ENCODE measurements at regions not wholly inside any gene's neighbourhood (a gene's known extent, or its start where the extent isn't known, plus 50 kb on each side); places are given as distances from the start of the nearest gene placed in this dataset.
A peak's percentile ranks its signal among the peaks of the same experiment; 100 is the strongest.

DNA sequence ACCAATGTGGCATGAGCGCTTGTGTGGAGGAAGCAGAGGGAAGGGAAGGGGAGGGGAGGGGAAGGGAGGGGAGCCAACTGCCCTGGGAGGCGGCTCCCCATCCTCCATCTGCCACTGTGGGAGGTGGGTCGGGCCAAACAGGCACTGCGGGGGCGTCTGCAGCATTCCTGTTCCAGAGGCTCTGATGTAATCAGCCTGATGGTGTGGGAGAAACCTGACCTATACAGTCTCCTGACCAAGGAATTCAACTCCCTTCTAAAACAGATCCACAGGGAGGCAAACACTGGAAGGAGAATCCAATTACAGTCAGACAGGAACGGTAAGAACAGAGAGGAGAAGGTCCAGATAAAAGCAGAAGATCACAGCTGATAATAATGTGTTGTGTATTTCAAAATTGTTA, 88.8 kb downstream of the CD8B2 start:
- no peak for TF ChIP-seq CTCF (IDR thresholded peaks at IDR 0.05)
- CTCF ChIA-PET: interaction anchor here (0.6 to 1.6 kb wide), 4 partner anchors 9 to 1655 kb away, joined by 3 to 4 read pairs (median 4); no protein-coding TSS in a partner anchor
- ATAC-seq (no peak), FAIRE-seq (no peak), DNase-seq (ENCODE audit: low read depth in 1 of 2, low spot score in 1 of 2) (no peak)
- Histone ChIP-seq H3K4me3 (no peak overlapping the region), H3K9me3 (no peaks in the 10 kb centered on the region), H3K4me1 (no peaks in the 10 kb centered on the region), H3K4me2 (no peak overlapping the region), H3K27ac (no peak overlapping the region)
- 22% methylated on average over 6 of the region's 6 CpGs for WGBS (ENCODE audit: missing lambda C conversion rate)
- POLR2A ChIA-PET: no interaction called here

DNA sequence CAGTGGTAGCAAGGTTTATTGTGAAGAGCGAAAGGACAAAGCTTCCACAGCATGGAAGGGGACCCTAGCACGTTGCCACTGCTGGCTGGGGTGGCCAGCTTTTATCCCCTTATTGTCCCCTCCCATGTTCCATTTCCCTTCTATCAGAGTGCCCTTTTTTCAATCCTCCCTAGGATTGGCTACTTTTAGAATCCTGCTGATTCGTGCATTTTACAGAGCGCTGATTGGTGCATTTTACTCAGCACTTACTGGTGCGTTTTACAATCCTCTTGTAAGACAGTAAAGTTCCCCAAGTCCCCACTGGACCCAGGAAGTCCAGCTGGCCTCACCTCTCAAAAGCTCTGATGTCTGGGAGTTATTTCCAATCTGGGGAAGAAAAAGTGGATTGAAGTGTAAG, 90.1 kb downstream of the CD8B2 start:
- H3K9me3 ChIP-seq: no peaks in the 10 kb centered on the region
- no peak overlapping the region for H3K27ac ChIP-seq
- ChIA-PET POLR2A (no interaction called here), CTCF (interaction anchor here (0.5 to 1.6 kb wide), 5 partner anchors 8 to 19 kb away, joined by 3 to 4 read pairs (median 3); no protein-coding TSS in a partner anchor)
- H3K4me3 ChIP-seq: no peak overlapping the region
- DNase-seq (ENCODE audit: low read depth in 1 of 2, low spot score in 1 of 2) (no peak), FAIRE-seq (no peak), ATAC-seq (no peak)
- TF ChIP-seq MAFK (IDR thresholded peaks at IDR 0.05; ENCODE audit: partially characterized antibody) (peak; percentile 65), REST (IDR thresholded peaks at IDR 0.05) (no peak)
- H3K4me2 ChIP-seq: no peak overlapping the region
- 54% methylated on average over 5 of the region's 5 CpGs for WGBS (ENCODE audit: missing lambda C conversion rate)
- H3K4me1 ChIP-seq: no peaks in the 10 kb centered on the region; the same call in 2 of the 3 replicates

DNA sequence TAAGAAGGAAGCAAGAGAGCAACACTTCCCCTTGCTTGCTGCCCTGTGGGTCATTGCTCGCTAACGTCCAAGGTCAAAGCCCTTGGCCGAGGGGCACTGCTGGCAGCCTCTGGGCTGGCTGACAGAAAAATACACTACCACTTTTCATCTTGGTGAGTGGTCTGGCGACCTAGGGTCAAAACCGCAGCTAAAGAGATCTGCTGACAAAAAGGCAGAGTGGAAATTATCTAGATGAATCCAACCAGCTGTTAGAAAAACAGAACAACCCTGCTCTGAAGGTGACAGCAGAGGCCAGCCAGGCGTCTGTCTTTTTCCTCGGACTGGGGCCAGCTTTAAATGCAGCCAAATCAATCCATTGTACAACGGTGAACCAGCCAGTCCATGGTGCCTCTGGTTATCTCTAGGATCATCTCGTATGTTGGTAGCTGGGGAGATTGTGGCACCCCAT, 92.6 kb downstream of the CD8B2 start:
- H3K4me3 ChIP-seq: no peak overlapping the region
- ATAC-seq (no peak), FAIRE-seq (no peak), DNase-seq (ENCODE audit: low read depth in 1 of 2, low spot score in 1 of 2) (no peak)
- TF ChIP-seq ESRRA (IDR thresholded peaks at IDR 0.05; ENCODE audit: borderline replicate concordance, low read length) (no peak), ZFP36 (IDR thresholded peaks at IDR 0.05; ENCODE audit: borderline replicate concordance, partially characterized antibody) (no peak), RAD21 (conservative IDR thresholded peaks at IDR 0.05 in 1 of 2, IDR thresholded peaks at IDR 0.05 in 1 of 2) (no peak), EHF (CRISPR knock-in tag; IDR thresholded peaks at IDR 0.05) (no peak), CTCF (IDR thresholded peaks at IDR 0.05) (no peak), HOXB5 (CRISPR knock-in tag; IDR thresholded peaks at IDR 0.05) (no peak), HDAC2 (IDR thresholded peaks at IDR 0.05) (no peak), FOSL2 (IDR thresholded peaks at IDR 0.05) (no peak), FOSL2 (CRISPR knock-in tag; IDR thresholded peaks at IDR 0.05) (no peak), MAZ (IDR thresholded peaks at IDR 0.05; ENCODE audit: borderline replicate concordance, low read depth, low read length) (no peak), REST (IDR thresholded peaks at IDR 0.05) (no peak), MAFK (IDR thresholded peaks at IDR 0.05; ENCODE audit: partially characterized antibody) (no peak), GATA3 (IDR thresholded peaks at IDR 0.05; ENCODE audit: borderline replicate concordance) (no peak), TFCP2L1 (CRISPR knock-in tag; IDR thresholded peaks at IDR 0.05) (no peak), TP53 (CRISPR knock-in tag; IDR thresholded peaks at IDR 0.05) (no peak), RARB (CRISPR knock-in tag; IDR thresholded peaks at IDR 0.05) (no peak), CBX2 (IDR thresholded peaks at IDR 0.05; ENCODE audit: borderline replicate concordance, low read depth) (no peak), CHD4 (IDR thresholded peaks at IDR 0.05; ENCODE audit: borderline replicate concordance) (no peak)
- TF ChIP-seq, protein P1, sequence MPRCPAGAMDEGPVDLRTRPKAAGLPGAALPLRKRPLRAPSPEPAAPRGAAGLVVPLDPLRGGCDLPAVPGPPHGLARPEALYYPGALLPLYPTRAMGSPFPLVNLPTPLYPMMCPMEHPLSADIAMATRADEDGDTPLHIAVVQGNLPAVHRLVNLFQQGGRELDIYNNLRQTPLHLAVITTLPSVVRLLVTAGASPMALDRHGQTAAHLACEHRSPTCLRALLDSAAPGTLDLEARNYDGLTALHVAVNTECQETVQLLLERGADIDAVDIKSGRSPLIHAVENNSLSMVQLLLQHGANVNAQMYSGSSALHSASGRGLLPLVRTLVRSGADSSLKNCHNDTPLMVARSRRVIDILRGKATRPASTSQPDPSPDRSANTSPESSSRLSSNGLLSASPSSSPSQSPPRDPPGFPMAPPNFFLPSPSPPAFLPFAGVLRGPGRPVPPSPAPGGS (IDR thresholded peaks at IDR 0.05): no peak
- H3K4me1 ChIP-seq: peaks cover 2% of the 10 kb centered on the region; the same call in 1 of the 3 replicates
- no peaks in the 10 kb centered on the region for H3K9me3 ChIP-seq
- H3K4me2 ChIP-seq: no peak overlapping the region
- POLR2A ChIA-PET: no interaction called here
- CTCF ChIA-PET: interaction anchor here (1.3 to 5.4 kb wide), 2 partner anchors 14 to 16 kb away, joined by 3 to 22 read pairs; no protein-coding TSS in a partner anchor
- H3K27ac ChIP-seq: no peak overlapping the region
- WGBS (ENCODE audit: missing lambda C conversion rate): 20% methylated on average over 9 of the region's 9 CpGs
